Dermis blood vessel endothelial cell (primary cell): ENCODE measurements at regions not wholly inside any gene's neighbourhood (a gene's known extent, or its start where the extent isn't known, plus 50 kb on each side); places are given as distances from the start of the nearest gene placed in this dataset.
A peak's percentile ranks its signal among the peaks of the same experiment; 100 is the strongest.

Source experiments
- DNase-seq: peaks from one replicate; pipeline ENCODE4 v3.0.0; 2010

DNA sequence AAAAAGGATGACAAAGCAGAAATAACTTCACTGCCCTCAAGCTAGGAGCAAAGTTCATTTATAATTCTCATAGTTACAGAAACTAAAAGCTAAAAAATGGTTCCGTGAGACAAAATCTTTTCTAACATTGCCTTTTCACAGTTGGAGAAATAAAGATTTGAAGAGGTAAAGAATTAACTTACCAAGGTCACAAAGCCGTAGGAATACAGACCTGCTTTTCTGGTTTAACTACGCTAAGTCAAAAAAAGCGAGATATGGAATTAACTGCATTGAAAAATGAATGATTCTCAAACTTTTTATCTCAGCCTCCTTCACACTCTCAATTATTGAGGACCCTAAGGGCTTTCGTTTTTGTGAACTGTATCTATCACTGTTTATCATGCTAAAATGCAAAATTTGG lies 95.3 kb downstream of the SLC17A6 start:
- DNase-seq: no peak

DNA sequence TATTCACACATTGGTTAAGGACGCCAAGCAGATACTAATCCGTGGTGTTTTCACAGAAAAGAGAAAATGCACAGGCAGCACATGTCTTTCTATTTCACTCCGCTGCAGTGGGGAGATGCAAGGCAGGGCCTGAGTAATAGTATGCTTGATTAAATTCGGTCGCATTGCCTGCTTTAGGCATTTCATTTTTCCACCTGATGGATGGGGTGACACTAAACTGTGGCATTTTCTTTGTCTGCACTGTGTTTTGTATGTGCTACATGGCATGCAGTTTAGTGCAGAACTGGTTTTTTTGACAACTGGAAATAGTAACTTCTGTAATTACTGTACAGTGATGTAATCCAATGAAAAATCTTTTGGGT lies 94.9 kb downstream of the SLC17A6 start:
- no peak for DNase-seq

DNA sequence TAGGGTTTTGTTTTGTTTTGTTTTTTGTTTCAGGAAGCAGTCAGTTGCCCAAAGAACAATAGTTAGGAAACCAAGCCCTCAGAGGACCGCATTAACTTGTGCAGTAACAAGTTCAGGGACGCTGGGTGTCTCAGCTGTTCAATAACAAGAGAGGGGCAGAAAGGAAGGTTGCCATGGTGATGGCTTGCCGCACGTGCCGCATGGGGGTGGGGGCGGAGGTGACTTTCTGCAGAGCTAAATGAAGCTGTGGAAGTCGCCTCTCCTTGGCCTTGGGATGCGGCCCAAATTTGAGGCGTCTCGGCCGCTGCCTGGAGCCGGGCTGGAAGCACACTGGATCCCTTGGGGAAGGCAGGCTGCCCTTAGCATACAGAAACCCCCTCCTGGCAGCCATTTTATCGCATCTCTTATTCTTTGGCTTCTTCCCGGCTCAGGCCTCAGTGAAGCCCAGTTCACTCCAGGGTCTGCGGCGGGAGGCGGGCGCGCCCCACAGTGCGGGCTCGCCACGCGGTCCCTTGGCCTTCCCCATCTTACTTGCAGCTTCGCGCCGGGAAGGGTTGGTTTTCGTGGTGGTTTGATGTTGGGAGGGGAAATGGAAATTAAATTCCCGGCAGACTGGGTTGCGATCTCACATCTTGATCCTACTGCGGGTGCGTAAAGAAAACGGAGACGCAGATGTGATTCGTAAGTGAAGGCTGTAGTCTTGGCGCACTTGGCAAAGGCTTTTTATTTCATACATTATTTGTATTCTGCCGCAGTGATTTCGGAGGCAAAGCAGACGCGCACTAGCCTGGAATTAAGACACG lies 94.3 kb downstream of the SLC17A6 start:
- peak; percentile 88 for DNase-seq

GRCh38 chr11:22431106-22431505 lies 92.9 kb downstream of the SLC17A6 start:
- DNase-seq: no peak

DNA sequence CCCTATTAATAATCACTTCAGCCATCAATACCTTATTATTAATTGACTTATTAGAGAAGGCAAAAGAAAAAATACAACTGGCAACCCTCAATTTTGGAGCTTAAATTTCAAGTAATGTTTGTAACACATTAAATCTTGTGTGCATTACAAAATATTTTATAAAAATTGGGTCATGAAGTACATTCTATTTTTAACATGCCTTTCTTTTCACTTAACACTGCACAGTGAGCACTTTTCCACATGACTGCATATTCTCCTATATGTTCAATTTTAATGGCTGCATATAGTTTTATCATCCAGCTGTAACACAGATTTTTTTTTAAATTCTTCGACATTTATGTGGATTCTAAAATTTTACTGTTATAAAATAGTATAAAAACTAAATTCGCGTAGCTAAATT lies 92.5 kb downstream of the SLC17A6 start:
- no peak for DNase-seq

DNA sequence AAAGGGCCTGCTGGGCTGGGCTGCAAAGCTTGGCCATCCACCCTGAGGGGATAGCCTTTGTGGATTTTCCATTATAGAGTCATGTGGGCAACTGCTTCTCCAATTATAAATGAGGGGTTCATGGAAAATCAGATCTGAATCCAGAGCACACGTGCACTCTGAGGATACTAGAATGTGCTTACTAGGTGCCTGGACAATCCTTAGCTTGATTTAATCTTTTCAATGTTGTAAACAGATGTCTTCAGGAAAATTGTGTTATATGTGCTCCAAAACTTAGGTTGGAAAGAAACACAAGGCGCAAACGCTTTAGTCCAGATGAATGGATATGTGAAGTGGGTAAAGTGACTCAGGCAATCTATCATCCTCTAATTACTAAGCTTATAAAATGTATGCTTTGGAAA lies 92.0 kb downstream of the SLC17A6 start:
- no peak for DNase-seq
